ENCODE measurements at regions not wholly inside any gene's neighbourhood (a gene's known extent, or its start where the extent isn't known, plus 50 kb on each side); places are given as distances from the start of the nearest gene placed in this dataset.
"Not testable (repeated sequence)": the region's sequence is repeated elsewhere in the genome, so short reads cannot be mapped to it uniquely, and the experiment has no call there.

- TF ChIP-seq, protein P1, sequence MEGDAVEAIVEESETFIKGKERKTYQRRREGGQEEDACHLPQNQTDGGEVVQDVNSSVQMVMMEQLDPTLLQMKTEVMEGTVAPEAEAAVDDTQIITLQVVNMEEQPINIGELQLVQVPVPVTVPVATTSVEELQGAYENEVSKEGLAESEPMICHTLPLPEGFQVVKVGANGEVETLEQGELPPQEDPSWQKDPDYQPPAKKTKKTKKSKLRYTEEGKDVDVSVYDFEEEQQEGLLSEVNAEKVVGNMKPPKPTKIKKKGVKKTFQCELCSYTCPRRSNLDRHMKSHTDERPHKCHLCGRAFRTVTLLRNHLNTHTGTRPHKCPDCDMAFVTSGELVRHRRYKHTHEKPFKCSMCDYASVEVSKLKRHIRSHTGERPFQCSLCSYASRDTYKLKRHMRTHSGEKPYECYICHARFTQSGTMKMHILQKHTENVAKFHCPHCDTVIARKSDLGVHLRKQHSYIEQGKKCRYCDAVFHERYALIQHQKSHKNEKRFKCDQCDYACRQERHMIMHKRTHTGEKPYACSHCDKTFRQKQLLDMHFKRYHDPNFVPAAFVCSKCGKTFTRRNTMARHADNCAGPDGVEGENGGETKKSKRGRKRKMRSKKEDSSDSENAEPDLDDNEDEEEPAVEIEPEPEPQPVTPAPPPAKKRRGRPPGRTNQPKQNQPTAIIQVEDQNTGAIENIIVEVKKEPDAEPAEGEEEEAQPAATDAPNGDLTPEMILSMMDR (IDR thresholded peaks at IDR 0.05) = no peak
- ATAC-seq (ENCODE audit: low FRiP score) = no peak
- no peak for DNase-seq (ENCODE audit: low spot score)
Observed at GRCh38 chrX:3803305-3803704, 89.9 kb upstream of the PRKX start.

DNA sequence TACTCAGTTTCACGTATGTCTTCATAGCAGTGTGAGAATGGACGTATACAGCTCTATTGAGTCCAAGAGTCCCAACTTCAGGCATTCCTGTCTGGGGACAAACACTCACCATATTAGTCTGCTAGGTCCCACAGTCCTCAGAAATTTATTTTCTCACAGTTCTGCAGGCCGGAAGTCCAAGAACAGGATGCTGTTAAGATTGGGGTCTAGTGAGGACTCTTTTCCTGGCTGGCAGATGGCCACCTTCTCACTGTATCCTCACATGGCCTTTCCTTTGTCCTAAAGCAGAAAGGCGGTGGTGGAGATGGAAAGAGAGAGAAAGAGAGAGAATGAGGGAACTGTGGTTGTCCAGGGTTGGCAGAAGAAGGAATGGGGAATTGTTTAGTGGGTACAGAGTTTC, 82.0 kb upstream of the PRKX start:
- not testable (repeated sequence) for DNase-seq (ENCODE audit: low spot score); ATAC-seq (ENCODE audit: low FRiP score)

DNA sequence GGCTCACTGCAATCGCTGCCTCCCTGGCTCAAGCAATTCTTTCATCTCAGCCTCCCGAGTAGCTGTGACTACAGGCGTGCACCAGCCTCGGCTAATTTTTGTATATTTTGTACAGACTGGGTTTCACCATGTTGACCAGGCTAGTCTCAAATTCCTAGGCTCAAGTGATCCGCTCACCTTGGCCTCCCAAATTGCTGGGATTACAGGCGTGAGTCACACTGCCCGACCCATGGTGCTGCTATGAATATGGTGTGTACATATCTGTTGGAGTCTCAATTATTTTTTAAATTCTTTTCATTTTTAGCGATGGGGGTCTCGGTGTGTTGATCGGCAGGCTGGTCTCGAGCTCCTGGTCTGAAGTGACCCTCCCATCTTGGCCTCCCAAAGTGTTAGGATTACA, 78.0 kb upstream of the PRKX start:
- ATAC-seq (ENCODE audit: low FRiP score) (no peak), DNase-seq (ENCODE audit: low spot score) (no peak)
- TF ChIP-seq, protein P1 (IDR thresholded peaks at IDR 0.05) = no peak

- TF ChIP-seq, protein P1 (IDR thresholded peaks at IDR 0.05) = no peak
- DNase-seq (ENCODE audit: low spot score) = no peak
- no peak for ATAC-seq (ENCODE audit: low FRiP score)
Observed at GRCh38 chrX:3788494-3789233, 75.2 kb upstream of the PRKX start.

- DNase-seq (ENCODE audit: low spot score) = no peak
- ATAC-seq (ENCODE audit: low FRiP score) = no peak
- TF ChIP-seq, protein P1 (IDR thresholded peaks at IDR 0.05) = no peak
Observed at GRCh38 chrX:3787856-3788255, 74.4 kb upstream of the PRKX start.

DNA sequence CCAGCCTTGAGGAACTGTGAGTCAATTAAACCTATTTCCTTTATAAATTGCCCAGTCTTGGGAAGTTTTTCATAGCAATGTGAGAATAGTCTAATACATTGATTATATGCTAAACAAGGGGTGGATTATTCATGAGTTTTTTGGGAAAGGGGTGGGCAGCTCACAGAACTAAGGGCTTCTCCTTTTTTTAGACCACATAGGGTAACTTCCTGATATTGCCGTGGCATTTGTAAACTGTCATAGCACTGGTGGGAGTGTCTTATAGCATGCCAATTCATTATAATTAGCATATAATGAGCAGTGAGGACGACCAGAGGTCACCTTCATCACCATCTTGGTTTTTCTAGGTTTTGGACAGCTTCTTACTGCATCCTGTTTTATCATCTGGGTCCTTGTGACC, 72.4 kb upstream of the PRKX start:
- ATAC-seq (ENCODE audit: low FRiP score); DNase-seq (ENCODE audit: low spot score): not testable (repeated sequence)

GRCh38 chrX:3780564-3780963, 67.1 kb upstream of the PRKX start:
- ATAC-seq (ENCODE audit: low FRiP score) (no peak), DNase-seq (ENCODE audit: low spot score) (no peak)
- TF ChIP-seq, protein P1 (IDR thresholded peaks at IDR 0.05) = no peak

DNA sequence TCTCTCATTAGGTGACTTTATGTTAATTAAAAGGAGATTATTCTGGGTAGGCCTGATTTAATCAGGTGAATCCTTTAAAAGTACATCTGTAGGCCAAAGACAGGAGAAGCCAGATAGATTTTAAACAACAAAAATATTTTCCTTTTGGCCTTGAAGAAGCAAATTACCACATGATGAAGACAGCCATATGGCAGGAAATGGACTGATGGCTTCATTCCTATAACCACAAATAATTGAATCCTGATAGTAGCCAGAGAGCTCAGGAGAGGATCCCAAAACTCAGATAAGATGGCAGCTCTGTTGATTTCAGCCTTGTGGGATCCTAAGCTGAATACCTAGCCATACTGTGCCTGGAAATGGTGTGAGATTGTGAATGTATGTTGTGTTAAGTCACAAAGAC, 66.1 kb upstream of the PRKX start:
- TF ChIP-seq, protein P1 (IDR thresholded peaks at IDR 0.05) = no peak
- ATAC-seq (ENCODE audit: low FRiP score) (no peak), DNase-seq (ENCODE audit: low spot score) (no peak)
